ENCODE measurements at regions not wholly inside any gene's neighbourhood (a gene's known extent, or its start where the extent isn't known, plus 50 kb on each side); places are given as distances from the start of the nearest gene placed in this dataset.
"Not testable (repeated sequence)": the region's sequence is repeated elsewhere in the genome, so short reads cannot be mapped to it uniquely, and the experiment has no call there.

DNA sequence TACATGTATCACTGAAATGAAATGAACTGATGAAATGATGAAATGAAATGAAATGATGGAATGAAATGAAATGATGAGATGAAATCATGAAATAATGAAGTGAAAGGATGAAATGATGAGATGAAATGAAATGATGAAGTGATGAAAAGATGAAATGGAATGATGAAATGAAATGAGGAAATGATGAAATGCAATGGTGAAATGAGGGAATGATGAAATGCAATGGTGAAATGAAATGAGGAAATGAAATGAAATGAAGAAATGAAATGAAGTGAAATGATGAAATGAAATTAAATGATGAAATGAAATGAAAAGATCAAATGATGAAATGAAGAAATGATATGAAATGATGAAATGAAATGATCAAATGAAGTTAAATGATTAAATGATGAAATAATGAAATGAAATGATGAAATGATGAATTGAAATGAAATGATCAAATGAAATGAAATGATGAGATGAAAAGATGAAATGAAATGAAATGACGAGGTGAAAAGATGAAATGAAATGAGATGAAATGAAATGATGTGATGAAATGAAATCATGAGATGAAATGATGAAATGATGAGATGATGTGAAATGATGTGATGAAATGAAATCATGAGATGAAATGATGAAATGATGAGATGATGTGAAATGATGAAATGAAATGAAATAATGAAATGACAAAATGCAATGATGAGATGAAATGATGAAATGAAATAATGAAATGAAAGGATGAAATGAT is 327.9 kb upstream of the WSB1 start:
- H3K4me1 ChIP-seq (ENCODE audit: control insufficient read depth in 4 of 4, insufficient read depth in 4 of 4, low read length in 3 of 4); H3K9ac ChIP-seq (ENCODE audit: low read depth in 1 of 2, low read length in 2 of 2); H3K4me3 ChIP-seq (ENCODE audit: low read depth in 1 of 3, low read length in 3 of 3); DNase-seq (ENCODE audit: low spot score); H3K9me3 ChIP-seq (ENCODE audit: control insufficient read depth in 4 of 4, low read length in 3 of 4); H3K27me3 ChIP-seq (ENCODE audit: control insufficient read depth in 4 of 4, insufficient read depth in 4 of 4, low read length in 3 of 4); H3K36me3 ChIP-seq (ENCODE audit: control insufficient read depth in 4 of 4, insufficient read depth in 3 of 4, low read depth in 1 of 4, low read length in 3 of 4); H3K27ac ChIP-seq (ENCODE audit: low read depth in 1 of 2, low read length in 2 of 2): not testable (repeated sequence)
- 57% methylated on average over 1 of the region's 1 CpG for WGBS

GRCh38 chr17:26966625-26967179 is 327.2 kb upstream of the WSB1 start:
- DNase-seq (ENCODE audit: low spot score); H3K9ac ChIP-seq (ENCODE audit: low read depth in 1 of 2, low read length in 2 of 2); H3K4me1 ChIP-seq (ENCODE audit: control insufficient read depth in 4 of 4, insufficient read depth in 4 of 4, low read length in 3 of 4); H3K36me3 ChIP-seq (ENCODE audit: control insufficient read depth in 4 of 4, insufficient read depth in 3 of 4, low read depth in 1 of 4, low read length in 3 of 4); H3K4me3 ChIP-seq (ENCODE audit: low read depth in 1 of 3, low read length in 3 of 3); H3K9me3 ChIP-seq (ENCODE audit: control insufficient read depth in 4 of 4, low read length in 3 of 4); H3K27ac ChIP-seq (ENCODE audit: low read depth in 1 of 2, low read length in 2 of 2); H3K27me3 ChIP-seq (ENCODE audit: control insufficient read depth in 4 of 4, insufficient read depth in 4 of 4, low read length in 3 of 4): not testable (repeated sequence)
- 47% methylated on average over 2 of the region's 2 CpGs for WGBS

DNA sequence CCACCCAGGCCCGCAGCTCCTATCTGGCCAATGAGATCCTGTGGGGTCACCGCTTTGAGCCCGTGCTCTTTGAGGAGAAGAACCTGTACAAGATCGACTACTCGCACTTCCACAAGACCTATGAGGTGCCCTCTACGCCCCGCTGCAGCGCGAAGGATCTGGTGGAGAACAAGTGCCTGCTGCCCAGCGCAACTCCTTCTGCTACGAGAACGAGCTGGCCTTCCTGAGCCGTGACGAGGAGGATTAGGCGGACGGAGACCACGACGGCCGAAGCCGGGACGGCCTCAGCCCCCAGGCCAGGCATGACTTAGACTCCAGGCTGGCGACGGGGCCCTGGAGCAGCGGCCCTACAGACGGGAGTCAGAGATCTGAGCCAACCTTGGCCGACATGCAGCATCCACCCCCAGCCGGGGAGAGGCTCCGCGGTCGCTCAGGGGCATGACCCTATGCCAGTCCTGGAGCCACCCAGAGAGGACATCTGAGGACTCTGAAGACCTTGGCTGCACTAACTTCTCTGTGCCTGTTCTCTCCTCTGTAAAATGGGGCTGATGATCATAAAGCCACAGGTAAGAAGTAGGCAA is 312.0 kb upstream of the WSB1 start:
- not testable (repeated sequence) for H3K27me3 ChIP-seq (ENCODE audit: control insufficient read depth in 4 of 4, insufficient read depth in 4 of 4, low read length in 3 of 4); DNase-seq (ENCODE audit: low spot score); H3K27ac ChIP-seq (ENCODE audit: low read depth in 1 of 2, low read length in 2 of 2); H3K9me3 ChIP-seq (ENCODE audit: control insufficient read depth in 4 of 4, low read length in 3 of 4); H3K4me1 ChIP-seq (ENCODE audit: control insufficient read depth in 4 of 4, insufficient read depth in 4 of 4, low read length in 3 of 4); H3K4me3 ChIP-seq (ENCODE audit: low read depth in 1 of 3, low read length in 3 of 3); H3K9ac ChIP-seq (ENCODE audit: low read depth in 1 of 2, low read length in 2 of 2); H3K36me3 ChIP-seq (ENCODE audit: control insufficient read depth in 4 of 4, insufficient read depth in 3 of 4, low read depth in 1 of 4, low read length in 3 of 4)
- WGBS = 90% methylated on average over 30 of the region's 30 CpGs

- H3K4me3 ChIP-seq (ENCODE audit: low read depth in 1 of 3, low read length in 3 of 3); H3K36me3 ChIP-seq (ENCODE audit: control insufficient read depth in 4 of 4, insufficient read depth in 3 of 4, low read depth in 1 of 4, low read length in 3 of 4); H3K9me3 ChIP-seq (ENCODE audit: control insufficient read depth in 4 of 4, low read length in 3 of 4); H3K27ac ChIP-seq (ENCODE audit: low read depth in 1 of 2, low read length in 2 of 2); DNase-seq (ENCODE audit: low spot score); H3K27me3 ChIP-seq (ENCODE audit: control insufficient read depth in 4 of 4, insufficient read depth in 4 of 4, low read length in 3 of 4); H3K9ac ChIP-seq (ENCODE audit: low read depth in 1 of 2, low read length in 2 of 2); H3K4me1 ChIP-seq (ENCODE audit: control insufficient read depth in 4 of 4, insufficient read depth in 4 of 4, low read length in 3 of 4): not testable (repeated sequence)
- 76% methylated on average over 3 of the region's 3 CpGs for WGBS
These were observed 311.4 kb upstream of the WSB1 start for GRCh38 chr17:26982563-26982962.

DNA sequence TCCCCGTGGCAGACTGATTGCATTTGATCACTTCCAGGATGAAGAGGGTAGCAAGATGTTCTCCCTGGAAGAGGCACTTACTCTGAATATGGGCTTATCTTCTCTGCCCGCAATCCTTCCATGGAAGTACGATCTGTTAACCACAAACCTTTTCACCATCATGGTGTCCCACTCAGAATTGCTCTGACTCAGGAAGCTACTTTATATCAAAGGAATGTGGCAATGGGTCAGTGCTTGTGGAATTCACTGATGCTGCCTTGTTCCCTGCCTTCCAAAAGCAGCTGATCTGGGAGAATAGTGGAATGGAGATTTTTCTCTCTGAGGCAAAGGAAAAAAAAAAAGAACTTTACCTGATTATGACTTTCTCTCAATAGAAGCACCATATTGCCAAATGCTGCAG is 306.1 kb upstream of the WSB1 start:
- H3K4me3 ChIP-seq (ENCODE audit: low read depth in 1 of 3, low read length in 3 of 3); H3K27me3 ChIP-seq (ENCODE audit: control insufficient read depth in 4 of 4, insufficient read depth in 4 of 4, low read length in 3 of 4); H3K9ac ChIP-seq (ENCODE audit: low read depth in 1 of 2, low read length in 2 of 2); DNase-seq (ENCODE audit: low spot score); H3K36me3 ChIP-seq (ENCODE audit: control insufficient read depth in 4 of 4, insufficient read depth in 3 of 4, low read depth in 1 of 4, low read length in 3 of 4); H3K9me3 ChIP-seq (ENCODE audit: control insufficient read depth in 4 of 4, low read length in 3 of 4); H3K27ac ChIP-seq (ENCODE audit: low read depth in 1 of 2, low read length in 2 of 2); H3K4me1 ChIP-seq (ENCODE audit: control insufficient read depth in 4 of 4, insufficient read depth in 4 of 4, low read length in 3 of 4): not testable (repeated sequence)
- WGBS = 64% methylated on average over 3 of the region's 3 CpGs

- not testable (repeated sequence) for DNase-seq (ENCODE audit: low spot score); H3K27ac ChIP-seq (ENCODE audit: low read depth in 1 of 2, low read length in 2 of 2); H3K4me1 ChIP-seq (ENCODE audit: control insufficient read depth in 4 of 4, insufficient read depth in 4 of 4, low read length in 3 of 4); H3K36me3 ChIP-seq (ENCODE audit: control insufficient read depth in 4 of 4, insufficient read depth in 3 of 4, low read depth in 1 of 4, low read length in 3 of 4); H3K4me3 ChIP-seq (ENCODE audit: low read depth in 1 of 3, low read length in 3 of 3); H3K27me3 ChIP-seq (ENCODE audit: control insufficient read depth in 4 of 4, insufficient read depth in 4 of 4, low read length in 3 of 4); H3K9me3 ChIP-seq (ENCODE audit: control insufficient read depth in 4 of 4, low read length in 3 of 4); H3K9ac ChIP-seq (ENCODE audit: low read depth in 1 of 2, low read length in 2 of 2)
- WGBS = 72% methylated on average over 6 of the region's 6 CpGs
These were observed 299.3 kb upstream of the WSB1 start for GRCh38 chr17:26994648-26995047.

DNA sequence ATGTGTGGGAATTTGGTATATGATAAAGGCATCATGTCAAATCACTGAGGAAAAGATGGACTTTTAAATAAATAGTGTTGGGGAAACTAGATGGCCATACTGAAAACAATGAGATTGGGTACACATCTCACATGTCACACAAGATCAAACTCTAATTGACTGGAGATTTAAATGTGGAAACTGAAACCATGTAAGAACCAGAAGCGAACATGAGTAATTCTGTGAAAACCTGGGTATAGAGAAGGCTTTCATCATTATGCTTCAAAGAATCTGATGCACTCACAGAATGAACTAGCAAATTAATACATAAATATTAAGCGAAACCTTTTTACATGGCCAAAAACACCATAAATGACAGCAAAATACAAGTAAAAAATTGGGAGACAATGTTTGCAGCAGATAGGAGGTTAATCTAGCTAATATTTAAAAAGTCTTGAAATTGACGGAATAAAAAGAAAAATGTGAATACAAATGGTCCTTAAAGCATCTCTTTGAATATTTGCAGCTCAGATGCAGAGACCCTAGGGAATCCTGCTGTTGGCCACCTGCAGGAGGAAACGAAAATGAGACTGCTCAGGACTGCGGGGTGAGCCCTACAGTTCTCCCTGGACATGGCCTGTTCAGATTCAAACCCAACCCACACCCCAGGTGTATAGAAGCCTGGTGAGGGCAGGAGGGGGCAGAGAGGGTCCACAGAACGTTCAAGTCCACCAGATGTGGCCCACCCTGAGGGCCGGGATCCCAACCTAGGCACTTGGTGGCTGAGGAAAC is 297.6 kb upstream of the WSB1 start:
- not testable (repeated sequence) for H3K4me1 ChIP-seq (ENCODE audit: control insufficient read depth in 4 of 4, insufficient read depth in 4 of 4, low read length in 3 of 4); H3K36me3 ChIP-seq (ENCODE audit: control insufficient read depth in 4 of 4, insufficient read depth in 3 of 4, low read depth in 1 of 4, low read length in 3 of 4); DNase-seq (ENCODE audit: low spot score); H3K9me3 ChIP-seq (ENCODE audit: control insufficient read depth in 4 of 4, low read length in 3 of 4); H3K4me3 ChIP-seq (ENCODE audit: low read depth in 1 of 3, low read length in 3 of 3); H3K27ac ChIP-seq (ENCODE audit: low read depth in 1 of 2, low read length in 2 of 2); H3K9ac ChIP-seq (ENCODE audit: low read depth in 1 of 2, low read length in 2 of 2); H3K27me3 ChIP-seq (ENCODE audit: control insufficient read depth in 4 of 4, insufficient read depth in 4 of 4, low read length in 3 of 4)
- 60% methylated on average over 7 of the region's 7 CpGs for WGBS

DNA sequence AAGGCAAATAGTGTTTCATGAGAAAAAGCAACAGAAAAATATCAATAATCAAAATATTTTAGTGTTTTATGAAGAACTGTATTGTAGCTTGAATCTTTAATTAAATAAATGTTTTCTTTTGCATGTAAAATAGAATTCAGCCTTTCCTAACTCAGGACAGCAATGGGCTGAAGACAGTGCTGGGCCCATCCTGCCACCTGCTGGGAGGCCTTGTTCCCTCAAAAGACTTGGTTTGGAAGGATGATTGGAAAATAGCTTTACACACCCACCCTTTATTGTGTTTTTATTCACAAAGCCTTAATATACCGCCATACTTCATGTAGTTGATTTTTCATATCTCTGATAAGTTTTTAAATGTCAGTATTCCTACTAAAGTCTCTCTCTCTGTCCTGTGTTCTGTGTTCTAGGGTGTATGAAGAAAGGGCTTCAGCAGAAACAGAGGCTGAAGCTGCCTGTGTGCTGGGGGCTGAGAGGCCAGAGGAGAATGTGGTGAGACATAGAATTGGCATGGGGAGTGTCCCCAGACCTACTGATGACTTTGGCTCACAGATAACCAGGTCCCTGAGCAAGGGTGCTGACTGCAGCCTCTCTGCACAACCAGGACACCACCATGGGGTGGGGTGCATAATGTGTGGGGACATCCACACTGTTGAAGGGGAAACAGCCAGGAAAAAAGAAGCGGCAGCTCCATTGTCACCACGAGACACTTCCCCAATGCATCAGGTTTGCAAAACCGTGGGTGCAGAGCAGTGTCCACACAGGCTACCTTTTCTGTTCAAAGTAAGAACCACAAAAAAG is 286.0 kb upstream of the WSB1 start:
- not testable (repeated sequence) for H3K27ac ChIP-seq (ENCODE audit: low read depth in 1 of 2, low read length in 2 of 2); H3K9ac ChIP-seq (ENCODE audit: low read depth in 1 of 2, low read length in 2 of 2); DNase-seq (ENCODE audit: low spot score); H3K36me3 ChIP-seq (ENCODE audit: control insufficient read depth in 4 of 4, insufficient read depth in 3 of 4, low read depth in 1 of 4, low read length in 3 of 4); H3K9me3 ChIP-seq (ENCODE audit: control insufficient read depth in 4 of 4, low read length in 3 of 4); H3K4me3 ChIP-seq (ENCODE audit: low read depth in 1 of 3, low read length in 3 of 3); H3K4me1 ChIP-seq (ENCODE audit: control insufficient read depth in 4 of 4, insufficient read depth in 4 of 4, low read length in 3 of 4); H3K27me3 ChIP-seq (ENCODE audit: control insufficient read depth in 4 of 4, insufficient read depth in 4 of 4, low read length in 3 of 4)
- 62% methylated on average over 4 of the region's 4 CpGs for WGBS

All from liver (tissue), 6 donors.